Fibroblast of the aortic adventitia (primary cell): ENCODE measurements at regions not wholly inside any gene's neighbourhood (a gene's known extent, or its start where the extent isn't known, plus 50 kb on each side); places are given as distances from the start of the nearest gene placed in this dataset.

Experiments
- DNase-seq: peaks from one replicate; pipeline ENCODE4 v3.0.0-alpha.2; 2010; ENCODE audit warnings: low read depth
- H3K4me3 ChIP-seq: 2 replicates; pipeline ENCODE4 v1.5.1; 2011; ENCODE audit warnings: low read depth, mild to moderate bottlenecking, control low read depth, low read length, moderate library complexity
- CTCF ChIP-seq: IDR thresholded peaks from 2 replicates; pipeline ENCODE4 v1.5.1; 2011; ENCODE audit warnings: mild to moderate bottlenecking, low read length, control low read depth, inconsistent platforms; ENCODE audit not compliant: insufficient read depth

- DNase-seq = no peak
- no peak for TF ChIP-seq CTCF
Observed at GRCh38 chr10:56298941-56299340, 62.1 kb downstream of the ZWINT start.

GRCh38 chr10:56296618-56297017, 64.4 kb downstream of the ZWINT start:
- DNase-seq = no peak
- TF ChIP-seq CTCF = no peak
- no peak overlapping the region for H3K4me3 ChIP-seq

More at GRCh38 chr10:56298941-56299340, 62.1 kb downstream of the ZWINT start:
- H3K4me3 ChIP-seq = no peak overlapping the region

GRCh38 chr10:56288403-56288802, 72.7 kb downstream of the ZWINT start:
- no peak for DNase-seq
- H3K4me3 ChIP-seq = no peak overlapping the region
- no peak for TF ChIP-seq CTCF

- DNase-seq = no peak
- TF ChIP-seq CTCF = no peak
- H3K4me3 ChIP-seq = no peak overlapping the region
Observed at GRCh38 chr10:56286096-56286495, 75.0 kb downstream of the ZWINT start.

- no peak for DNase-seq
- no peak overlapping the region for H3K4me3 ChIP-seq
- no peak for TF ChIP-seq CTCF
Observed at GRCh38 chr10:56279270-56279669, 81.8 kb downstream of the ZWINT start.

- no peak for TF ChIP-seq CTCF
- DNase-seq = no peak
- H3K4me3 ChIP-seq = no peak overlapping the region
Observed at GRCh38 chr10:56269181-56269580, 91.9 kb downstream of the ZWINT start.

- H3K4me3 ChIP-seq = no peak overlapping the region
- no peak for TF ChIP-seq CTCF
- no peak for DNase-seq
Observed at GRCh38 chr10:56266120-56266519, 94.9 kb downstream of the ZWINT start.
